ENCODE measurements at regions not wholly inside any gene's neighbourhood (a gene's known extent, or its start where the extent isn't known, plus 50 kb on each side); places are given as distances from the start of the nearest gene placed in this dataset.

DNA sequence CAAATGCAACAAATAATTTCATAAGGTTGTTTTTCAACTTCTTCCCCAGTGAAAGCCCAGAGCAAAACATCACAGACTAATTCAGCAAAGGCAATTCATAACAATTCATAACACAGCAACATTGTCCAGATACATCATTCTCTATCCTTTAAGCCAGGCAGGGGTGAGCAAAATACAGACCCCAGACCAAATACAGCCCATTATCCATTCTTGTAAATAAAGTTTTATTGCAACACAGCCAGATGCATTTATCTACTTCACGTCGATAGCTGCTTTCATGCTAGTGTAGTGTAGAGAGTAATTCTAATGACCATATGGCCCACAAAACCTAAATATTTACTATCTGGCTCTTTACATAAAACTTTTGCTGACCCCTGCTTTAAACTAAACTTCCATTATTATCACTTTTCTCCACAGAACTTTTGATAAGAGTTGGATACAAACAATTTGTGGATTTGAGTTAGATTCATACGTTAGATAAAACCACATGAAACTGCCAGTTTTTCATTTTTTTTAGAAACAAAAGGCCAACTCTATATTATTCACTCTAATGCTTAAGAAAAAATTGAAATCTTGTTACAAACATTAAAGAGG is 174.4 kb downstream of the DUSP6 start:
- TF ChIP-seq, protein P1, sequence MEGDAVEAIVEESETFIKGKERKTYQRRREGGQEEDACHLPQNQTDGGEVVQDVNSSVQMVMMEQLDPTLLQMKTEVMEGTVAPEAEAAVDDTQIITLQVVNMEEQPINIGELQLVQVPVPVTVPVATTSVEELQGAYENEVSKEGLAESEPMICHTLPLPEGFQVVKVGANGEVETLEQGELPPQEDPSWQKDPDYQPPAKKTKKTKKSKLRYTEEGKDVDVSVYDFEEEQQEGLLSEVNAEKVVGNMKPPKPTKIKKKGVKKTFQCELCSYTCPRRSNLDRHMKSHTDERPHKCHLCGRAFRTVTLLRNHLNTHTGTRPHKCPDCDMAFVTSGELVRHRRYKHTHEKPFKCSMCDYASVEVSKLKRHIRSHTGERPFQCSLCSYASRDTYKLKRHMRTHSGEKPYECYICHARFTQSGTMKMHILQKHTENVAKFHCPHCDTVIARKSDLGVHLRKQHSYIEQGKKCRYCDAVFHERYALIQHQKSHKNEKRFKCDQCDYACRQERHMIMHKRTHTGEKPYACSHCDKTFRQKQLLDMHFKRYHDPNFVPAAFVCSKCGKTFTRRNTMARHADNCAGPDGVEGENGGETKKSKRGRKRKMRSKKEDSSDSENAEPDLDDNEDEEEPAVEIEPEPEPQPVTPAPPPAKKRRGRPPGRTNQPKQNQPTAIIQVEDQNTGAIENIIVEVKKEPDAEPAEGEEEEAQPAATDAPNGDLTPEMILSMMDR (IDR thresholded peaks at IDR 0.05): no peak
- no peak for TF ChIP-seq EZH2 (IDR thresholded peaks at IDR 0.05)
